ENCODE measurements at regions not wholly inside any gene's neighbourhood (a gene's known extent, or its start where the extent isn't known, plus 50 kb on each side); places are given as distances from the start of the nearest gene placed in this dataset.

- no peak overlapping the region for H3K27ac ChIP-seq
Observed at GRCh38 chr3:101988596-101988995, 139.3 kb downstream of the NFKBIZ start.

GRCh38 chr3:101989578-101990200 is 140.4 kb downstream of the NFKBIZ start:
- TF ChIP-seq CTCF (IDR thresholded peaks at IDR 0.05) (no peak), ZFX (IDR thresholded peaks at IDR 0.05; ENCODE audit: borderline replicate concordance) (no peak)
- no peak overlapping the region for H3K27ac ChIP-seq

More at GRCh38 chr3:101988596-101988995, 139.3 kb downstream of the NFKBIZ start:
- TF ChIP-seq ZFX (IDR thresholded peaks at IDR 0.05; ENCODE audit: borderline replicate concordance) (no peak), CTCF (IDR thresholded peaks at IDR 0.05) (no peak)

- H3K27ac ChIP-seq, result no peak overlapping the region
- TF ChIP-seq CTCF (IDR thresholded peaks at IDR 0.05) (no peak), ZFX (IDR thresholded peaks at IDR 0.05; ENCODE audit: borderline replicate concordance) (no peak)
Observed at GRCh38 chr3:101992863-101993262, 143.5 kb downstream of the NFKBIZ start.

- TF ChIP-seq ZFX (IDR thresholded peaks at IDR 0.05; ENCODE audit: borderline replicate concordance) (no peak), CTCF (IDR thresholded peaks at IDR 0.05) (no peak)
- no peak overlapping the region for H3K27ac ChIP-seq
Observed at GRCh38 chr3:101994386-101994785, 145.1 kb downstream of the NFKBIZ start.

GRCh38 chr3:101995371-101996046 is 146.2 kb downstream of the NFKBIZ start:
- H3K27ac ChIP-seq, result no peak overlapping the region
- TF ChIP-seq ZFX (IDR thresholded peaks at IDR 0.05; ENCODE audit: borderline replicate concordance) (no peak), CTCF (IDR thresholded peaks at IDR 0.05) (no peak)

GRCh38 chr3:101996832-101997231 is 147.5 kb downstream of the NFKBIZ start:
- no peak for TF ChIP-seq ZFX (IDR thresholded peaks at IDR 0.05; ENCODE audit: borderline replicate concordance)
- TF ChIP-seq CTCF (IDR thresholded peaks at IDR 0.05), result no peak
- no peak overlapping the region for H3K27ac ChIP-seq

- TF ChIP-seq ZFX (IDR thresholded peaks at IDR 0.05; ENCODE audit: borderline replicate concordance) (no peak), CTCF (IDR thresholded peaks at IDR 0.05) (no peak)
- no peak overlapping the region for H3K27ac ChIP-seq
Observed at GRCh38 chr3:101998256-101998926, 149.1 kb downstream of the NFKBIZ start.
